ENCODE measurements at regions not wholly inside any gene's neighbourhood (a gene's known extent, or its start where the extent isn't known, plus 50 kb on each side); places are given as distances from the start of the nearest gene placed in this dataset.

- Histone ChIP-seq H2BK120ac (replicated peaks; ENCODE audit: low read depth, low read length) (no peak overlapping the region), H3K4me3 (ENCODE audit: extremely low read depth in 1 of 4, insufficient read depth in 2 of 4, low read depth in 3 of 4, low read length in 4 of 4) (no peak overlapping the region), H3K27ac (ENCODE audit: low read depth, low read length) (no peak overlapping the region), H3K27me3 (replicated peaks in 1 of 4; ENCODE audit: control insufficient read depth in 3 of 4, extremely low read depth in 1 of 4, insufficient read depth in 3 of 4, low read length in 3 of 4) (no peaks in the 10 kb centered on the region), H2BK15ac (ENCODE audit: low read length) (no peak overlapping the region), H2BK5ac (ENCODE audit: low read depth, low read length) (no peak overlapping the region), H3K9me3 (ENCODE audit: insufficient read depth in 2 of 2, low read depth in 1 of 2, low read length in 1 of 2) (no peaks in the 10 kb centered on the region), H3K4ac (replicated peaks; ENCODE audit: insufficient read length, low read depth, low read length) (no peak overlapping the region), H3K56ac (replicated peaks; ENCODE audit: insufficient read length, low read depth, low read length) (no peak overlapping the region), H2AK5ac (ENCODE audit: low read depth, low read length) (no peak overlapping the region), H2BK20ac (ENCODE audit: low read length) (no peak overlapping the region), H4K91ac (replicated peaks; ENCODE audit: insufficient read length, low read length) (no peak overlapping the region), H3K9ac (replicated peaks in 1 of 4; ENCODE audit: extremely low read depth in 1 of 4, low read depth in 3 of 4, low read length in 3 of 4) (no peak overlapping the region), H3K4me2 (ENCODE audit: insufficient read depth in 1 of 2, low read depth in 2 of 2, low read length in 2 of 2) (no peak overlapping the region), H4K8ac (ENCODE audit: extremely low read depth, insufficient read depth, low read length) (no peak overlapping the region), H4K20me1 (replicated peaks in 1 of 2; ENCODE audit: control insufficient read depth in 1 of 2, insufficient read depth in 2 of 2, low read length in 2 of 2) (no peaks in the 10 kb centered on the region), H3K4me1 (replicated peaks in 1 of 4; ENCODE audit: control insufficient read depth in 3 of 4, insufficient read depth in 4 of 4, low read length in 3 of 4) (no peaks in the 10 kb centered on the region), H3K79me1 (ENCODE audit: low read depth, low read length) (no peaks in the 10 kb centered on the region), H2BK12ac (ENCODE audit: low read depth, low read length) (no peak overlapping the region), H3K23me2 (ENCODE audit: low read depth, low read length) (no peaks in the 10 kb centered on the region), H3K36me3 (ENCODE audit: control insufficient read depth in 2 of 4, insufficient read depth in 4 of 4, low read length in 3 of 4) (no peaks in the 10 kb centered on the region), H3K18ac (ENCODE audit: extremely low read depth, low read length) (no peak overlapping the region), H3K79me2 (ENCODE audit: control insufficient read depth in 1 of 2, insufficient read depth in 2 of 2, low read length in 2 of 2) (no peaks in the 10 kb centered on the region), H4K5ac (ENCODE audit: insufficient read length, low read depth, low read length) (no peak overlapping the region), H3K23ac (ENCODE audit: insufficient read length) (no peak overlapping the region), H2AFZ (ENCODE audit: low read length) (no peak overlapping the region), H3K14ac (ENCODE audit: insufficient read length) (no peak overlapping the region)
- 95% methylated on average over 1 of the region's 1 CpG; no CpG with 5 or more reads in 1 of the 2 experiments for WGBS, 2 experiments (ENCODE audit: extremely low coverage in 1 of 2, insufficient coverage in 1 of 2, insufficient read length in 1 of 2, insufficient replicate concordance in 2 of 2, low coverage in 1 of 2, low lambda C conversion rate in 2 of 2, missing lambda C conversion rate in 1 of 2)
- TF ChIP-seq CTBP2 (IDR thresholded peaks at IDR 0.05; ENCODE audit: borderline replicate concordance, insufficient read depth, insufficient read length, low read length) (no peak), TEAD4 (IDR thresholded peaks at IDR 0.05; ENCODE audit: low read depth, low read length) (no peak)
- CTCF ChIA-PET (ENCODE audit: partially characterized antibody) = no interaction called here
- FAIRE-seq = no peak
- POLR2A ChIA-PET (ENCODE audit: partially characterized antibody) = no interaction called here
- DNase-seq (ENCODE audit: low read depth in 1 of 2, low spot score in 2 of 2) = no peak
Observed at GRCh38 chr6:120556491-120556890, 777.8 kb downstream of the TBC1D32 start.
